Fibroblast of the aortic adventitia (primary cell): ENCODE measurements at regions not wholly inside any gene's neighbourhood (a gene's known extent, or its start where the extent isn't known, plus 50 kb on each side); places are given as distances from the start of the nearest gene placed in this dataset.

ENCODE experiments used
- DNase-seq: peaks from one replicate; pipeline ENCODE4 v3.0.0-alpha.2; 2010; ENCODE audit warnings: low read depth
- H3K4me3 ChIP-seq: 2 replicates; pipeline ENCODE4 v1.5.1; 2011; ENCODE audit warnings: low read depth, mild to moderate bottlenecking, control low read depth, low read length, moderate library complexity
- TF ChIP-seq, protein P1 (sequence below): IDR thresholded peaks from 2 replicates; pipeline ENCODE4 v1.5.1; 2011; ENCODE audit warnings: mild to moderate bottlenecking, low read length, control low read depth, inconsistent platforms; ENCODE audit not compliant: insufficient read depth

DNA sequence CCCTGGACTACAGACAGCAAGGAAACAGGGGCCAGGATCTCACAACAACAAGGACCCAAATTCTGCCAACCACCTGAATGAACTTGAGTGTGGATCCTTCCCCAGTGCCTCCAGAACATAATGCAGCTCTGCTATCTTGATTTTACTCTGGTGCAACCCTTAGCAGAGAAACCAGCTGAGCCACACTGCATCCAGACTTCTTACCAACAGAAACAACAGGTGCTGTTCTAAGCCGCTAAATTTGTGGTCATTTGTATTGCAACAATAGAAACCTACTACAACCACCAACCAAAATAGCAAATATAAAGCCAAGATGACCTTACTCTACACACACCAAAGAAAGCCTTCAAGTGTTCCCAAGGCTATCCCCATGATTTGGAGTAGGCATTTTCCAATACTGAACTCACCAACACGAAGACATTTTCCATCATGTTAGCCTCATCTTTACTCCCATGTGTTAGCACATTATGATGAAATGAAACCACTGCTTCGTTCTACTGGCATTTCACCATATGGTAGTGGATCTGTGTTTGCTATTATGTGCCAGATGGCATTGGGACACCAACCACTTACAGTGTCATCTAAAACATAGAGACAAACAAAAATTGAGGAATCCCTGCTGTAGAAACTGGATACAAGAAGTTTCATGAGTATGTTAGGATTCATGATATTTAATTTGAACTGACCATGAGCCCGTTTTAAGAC is 249.8 kb upstream of the ID4 start:
- H3K4me3 ChIP-seq, result no peak overlapping the region
- TF ChIP-seq, protein P1, sequence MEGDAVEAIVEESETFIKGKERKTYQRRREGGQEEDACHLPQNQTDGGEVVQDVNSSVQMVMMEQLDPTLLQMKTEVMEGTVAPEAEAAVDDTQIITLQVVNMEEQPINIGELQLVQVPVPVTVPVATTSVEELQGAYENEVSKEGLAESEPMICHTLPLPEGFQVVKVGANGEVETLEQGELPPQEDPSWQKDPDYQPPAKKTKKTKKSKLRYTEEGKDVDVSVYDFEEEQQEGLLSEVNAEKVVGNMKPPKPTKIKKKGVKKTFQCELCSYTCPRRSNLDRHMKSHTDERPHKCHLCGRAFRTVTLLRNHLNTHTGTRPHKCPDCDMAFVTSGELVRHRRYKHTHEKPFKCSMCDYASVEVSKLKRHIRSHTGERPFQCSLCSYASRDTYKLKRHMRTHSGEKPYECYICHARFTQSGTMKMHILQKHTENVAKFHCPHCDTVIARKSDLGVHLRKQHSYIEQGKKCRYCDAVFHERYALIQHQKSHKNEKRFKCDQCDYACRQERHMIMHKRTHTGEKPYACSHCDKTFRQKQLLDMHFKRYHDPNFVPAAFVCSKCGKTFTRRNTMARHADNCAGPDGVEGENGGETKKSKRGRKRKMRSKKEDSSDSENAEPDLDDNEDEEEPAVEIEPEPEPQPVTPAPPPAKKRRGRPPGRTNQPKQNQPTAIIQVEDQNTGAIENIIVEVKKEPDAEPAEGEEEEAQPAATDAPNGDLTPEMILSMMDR, result no peak
- no peak for DNase-seq

DNA sequence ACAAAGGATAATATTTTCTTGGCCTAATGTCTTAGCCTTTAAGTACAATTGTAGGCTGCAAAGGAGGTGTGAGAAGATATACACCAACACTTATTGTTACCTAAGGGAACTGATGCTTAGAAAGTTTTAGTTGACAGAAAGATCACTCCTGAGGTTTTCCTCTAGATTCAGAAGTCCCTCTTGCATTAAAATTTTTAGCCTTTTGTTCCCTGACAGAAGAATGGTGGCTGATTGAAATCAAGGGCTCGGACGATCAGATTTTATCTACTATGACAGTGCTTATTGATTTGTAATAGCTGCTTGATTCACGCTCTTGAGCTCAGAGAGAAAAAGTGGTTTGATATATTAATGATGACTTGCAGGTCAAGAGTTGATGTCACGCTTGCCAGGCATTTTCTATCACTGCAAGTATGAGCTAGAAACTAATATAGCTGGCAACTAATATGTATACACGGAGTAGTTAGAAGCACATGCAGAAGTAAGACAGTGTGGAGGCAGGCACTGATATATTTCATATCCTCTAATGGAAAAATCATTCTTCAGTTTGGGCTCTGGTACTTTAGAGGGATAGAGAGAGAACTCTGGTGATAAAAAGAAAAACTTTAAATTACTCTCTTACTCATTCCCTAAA is 246.6 kb upstream of the ID4 start:
- H3K4me3 ChIP-seq, result no peak overlapping the region
- TF ChIP-seq, protein P1, result no peak
- DNase-seq, result no peak

DNA sequence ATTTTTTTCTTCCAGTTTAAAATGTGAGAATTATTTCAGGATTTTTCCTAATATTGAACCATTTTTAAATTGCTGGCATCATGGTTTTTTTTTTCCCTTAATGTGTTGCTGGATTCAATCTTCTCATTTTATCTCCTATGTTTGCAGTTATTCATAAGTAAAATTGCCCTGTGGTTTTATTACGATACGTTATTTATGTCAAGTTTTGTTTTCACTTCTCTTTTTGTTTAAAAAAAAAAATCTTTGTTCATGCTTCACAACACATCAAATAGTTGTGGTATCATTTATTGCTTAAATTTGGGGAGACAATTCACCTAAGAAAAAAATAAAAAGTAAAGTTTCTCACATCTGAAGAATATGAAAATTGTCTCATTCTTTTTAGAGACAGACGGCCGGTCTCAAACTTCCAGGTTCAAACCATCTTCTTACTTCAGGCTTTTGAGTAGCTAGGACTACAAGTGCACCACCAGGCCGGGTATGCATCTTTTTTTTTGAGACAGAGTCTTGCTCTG is 239.3 kb upstream of the ID4 start:
- no peak for DNase-seq
- H3K4me3 ChIP-seq, result no peak overlapping the region
- TF ChIP-seq, protein P1, result no peak

DNA sequence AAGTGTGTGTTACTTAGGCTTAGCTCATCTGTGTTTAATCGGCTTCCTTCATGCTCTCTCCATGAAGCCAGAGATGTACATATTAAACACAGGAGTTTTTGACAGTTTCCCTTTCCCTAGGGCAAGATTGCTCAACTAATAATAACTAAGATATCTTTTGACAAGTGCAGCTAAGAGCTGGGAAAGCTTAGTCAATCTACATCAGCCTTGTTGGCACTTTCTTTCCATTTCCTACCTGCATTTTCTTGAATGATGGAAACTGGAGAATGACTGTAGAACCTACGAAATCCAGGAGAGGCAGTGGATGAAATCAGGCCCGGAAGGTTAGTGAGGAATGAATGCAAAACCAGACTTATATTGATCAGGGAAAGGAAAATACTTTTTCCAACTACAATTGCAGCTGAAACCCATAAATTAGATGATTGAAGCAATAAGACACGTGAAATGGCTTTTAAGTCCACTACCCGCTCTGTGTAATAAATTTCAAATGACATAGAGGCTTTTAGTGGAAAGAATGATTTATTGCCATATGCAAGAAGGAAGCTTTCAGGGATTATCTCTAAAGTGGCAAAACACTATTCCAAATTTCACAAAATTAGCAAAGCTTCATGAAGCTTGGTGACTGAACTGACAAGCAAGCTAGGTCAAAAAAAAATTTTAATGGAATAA is 237.2 kb upstream of the ID4 start:
- TF ChIP-seq, protein P1, result no peak
- no peak for DNase-seq
- no peak overlapping the region for H3K4me3 ChIP-seq

DNA sequence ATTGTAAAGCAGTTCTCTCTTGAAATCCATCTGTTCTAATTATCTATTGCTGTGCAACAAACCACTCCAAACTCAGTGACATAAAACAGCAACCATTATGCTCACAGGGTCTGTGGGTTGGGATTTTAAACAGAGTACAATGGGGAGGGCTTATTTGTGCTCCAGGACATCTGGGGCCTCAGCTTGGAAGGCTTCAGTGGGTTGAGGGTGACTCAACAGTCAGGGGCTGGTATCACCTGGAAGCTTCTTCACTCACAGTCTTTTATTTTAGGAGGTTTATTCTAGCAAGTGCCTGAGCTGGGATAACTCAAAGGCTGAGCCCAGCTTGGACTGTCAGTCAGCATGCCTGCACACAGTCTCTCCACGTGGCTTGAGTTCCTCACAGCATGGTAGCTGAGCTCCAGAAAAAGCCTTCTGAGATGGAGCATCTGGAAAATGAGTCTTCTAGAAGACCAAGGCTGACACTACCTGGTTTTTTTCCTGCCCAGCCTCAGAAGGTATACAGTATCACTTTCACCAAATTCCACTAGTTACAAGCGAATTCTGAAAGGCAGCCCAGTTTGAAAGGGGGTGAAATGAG is 234.6 kb upstream of the ID4 start:
- no peak for DNase-seq
- no peak overlapping the region for H3K4me3 ChIP-seq
- TF ChIP-seq, protein P1, result no peak

DNA sequence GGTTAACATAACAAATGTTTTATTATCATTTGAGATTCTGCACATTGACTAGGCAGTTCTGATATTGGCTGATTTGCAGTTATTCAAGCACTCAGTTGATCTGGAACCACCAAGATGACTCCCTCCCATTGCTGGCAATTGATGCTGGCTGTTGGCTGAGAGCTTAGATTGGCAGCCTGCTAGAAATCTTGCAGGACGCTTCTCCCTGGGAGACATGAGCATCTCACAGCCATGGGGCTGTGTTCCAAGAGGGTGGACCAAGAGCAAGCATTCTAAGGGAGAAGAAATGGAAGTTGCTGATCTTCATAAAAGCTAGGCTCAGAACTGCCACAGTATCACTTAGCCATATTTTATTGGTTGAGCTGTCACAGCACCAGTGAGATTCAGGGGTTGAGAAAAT is 233.4 kb upstream of the ID4 start:
- DNase-seq, result peak; percentile 24
- no peak overlapping the region for H3K4me3 ChIP-seq
- TF ChIP-seq, protein P1, result no peak
